Suppressor macrophage treated with lipopolysaccharide for 1 hour (primary cell): ENCODE measurements at regions not wholly inside any gene's neighbourhood (a gene's known extent, or its start where the extent isn't known, plus 50 kb on each side); places are given as distances from the start of the nearest gene placed in this dataset.

Source experiments
- DNase-seq, 3 donors: peaks; one replicate each; pipeline ENCODE4 v3.0.0-alpha.2; 2020 to 2022

DNA sequence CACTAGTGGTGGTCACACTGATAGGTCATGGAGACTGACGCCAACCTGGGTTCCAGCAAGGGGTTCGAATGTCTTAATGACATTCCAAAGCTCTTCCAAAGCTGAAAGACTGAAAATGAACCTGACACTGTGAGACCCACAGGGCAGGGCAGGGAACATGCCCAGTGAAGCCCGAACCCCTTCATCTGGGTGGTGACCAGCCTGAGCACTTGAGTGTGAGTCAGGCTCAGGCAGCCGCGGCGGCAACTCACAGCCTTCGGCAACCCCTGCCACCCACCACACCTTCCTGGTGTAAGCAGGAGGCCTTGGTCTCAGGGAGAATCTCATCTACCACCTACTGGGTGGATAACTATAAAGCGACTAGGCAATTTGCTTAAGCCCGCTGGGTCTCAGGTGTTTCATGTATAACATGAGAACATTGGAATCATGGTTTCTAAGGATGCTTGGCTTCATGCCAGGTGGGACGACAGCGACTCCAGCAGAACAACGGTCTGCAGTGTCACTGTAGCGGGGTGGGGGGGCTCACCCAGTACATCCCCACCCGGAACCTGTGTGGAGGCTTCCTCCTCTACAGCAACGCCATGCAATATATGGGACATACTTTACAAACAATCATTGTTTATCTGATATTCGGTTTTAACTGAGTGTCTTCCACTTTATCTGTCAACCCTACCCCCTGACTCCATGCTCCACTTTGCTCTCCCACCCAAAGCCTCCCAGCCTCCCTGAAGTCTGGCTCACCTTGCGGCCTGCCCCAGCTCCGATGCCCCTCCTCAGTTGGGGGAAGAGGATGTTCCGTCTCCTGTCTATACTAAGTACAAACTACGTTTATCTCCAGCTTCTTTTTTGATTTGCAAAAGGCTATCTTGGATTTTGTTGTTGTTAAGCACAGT, 125.0 kb upstream of the MEF2A start:
- no peak for DNase-seq

GRCh38 chr15:99441444-99441800, 124.4 kb upstream of the MEF2A start:
- no peak for DNase-seq

DNA sequence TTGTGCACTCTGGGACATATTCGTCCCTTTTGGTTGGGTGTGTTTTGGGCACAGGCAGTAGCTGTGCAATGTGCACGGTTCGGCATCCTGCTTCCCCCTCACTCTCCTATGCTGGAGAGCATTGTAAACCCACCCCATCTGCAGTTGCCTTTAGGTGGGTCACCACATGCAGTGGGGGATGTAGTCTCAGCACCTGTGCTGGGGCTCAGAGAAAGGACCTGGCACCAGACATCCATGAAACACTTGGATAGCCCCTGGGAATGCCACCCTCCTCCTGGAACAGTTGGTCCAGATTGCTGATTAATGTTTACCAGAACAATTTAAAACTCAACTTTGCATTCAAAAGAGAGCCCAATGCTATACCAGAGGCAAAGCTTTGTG, 123.9 kb upstream of the MEF2A start:
- DNase-seq, result no peak

DNA sequence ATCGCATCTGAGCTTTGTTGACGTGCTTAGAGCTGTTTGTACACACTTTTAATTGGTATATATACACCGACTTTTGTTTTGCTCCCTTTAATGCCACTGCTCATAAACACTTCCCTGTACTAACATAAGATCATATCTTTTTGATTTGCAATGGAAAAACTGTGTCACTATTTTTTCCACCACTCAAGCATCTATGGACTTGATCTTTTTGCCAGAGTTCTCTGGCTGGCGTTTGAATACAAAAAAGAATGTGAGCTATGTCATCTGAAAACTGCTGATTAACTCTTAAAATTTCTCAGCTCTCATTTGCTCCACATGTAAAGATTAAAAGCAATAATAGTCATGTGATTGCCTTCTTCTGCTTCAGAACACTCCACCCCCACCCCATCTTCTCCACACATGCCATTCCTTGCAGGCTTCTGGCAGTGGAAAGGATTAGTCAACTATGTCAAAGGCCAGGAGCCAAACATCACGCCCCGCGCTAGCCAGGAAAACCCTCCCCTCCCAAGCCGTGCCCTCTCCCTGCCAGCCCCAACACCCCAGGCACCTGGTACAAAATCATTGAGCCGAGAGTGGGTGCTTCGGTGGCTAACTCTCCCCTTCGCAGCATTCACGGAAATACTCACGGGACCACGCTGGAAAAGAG, 123.4 kb upstream of the MEF2A start:
- peak; percentile 41 to 60 (median 44) for DNase-seq

GRCh38 chr15:99443056-99443756, 122.6 kb upstream of the MEF2A start:
- DNase-seq, result no peak

GRCh38 chr15:99443768-99444446, 121.9 kb upstream of the MEF2A start:
- DNase-seq, result no peak

GRCh38 chr15:99445272-99445850, 120.4 kb upstream of the MEF2A start:
- no peak for DNase-seq

DNA sequence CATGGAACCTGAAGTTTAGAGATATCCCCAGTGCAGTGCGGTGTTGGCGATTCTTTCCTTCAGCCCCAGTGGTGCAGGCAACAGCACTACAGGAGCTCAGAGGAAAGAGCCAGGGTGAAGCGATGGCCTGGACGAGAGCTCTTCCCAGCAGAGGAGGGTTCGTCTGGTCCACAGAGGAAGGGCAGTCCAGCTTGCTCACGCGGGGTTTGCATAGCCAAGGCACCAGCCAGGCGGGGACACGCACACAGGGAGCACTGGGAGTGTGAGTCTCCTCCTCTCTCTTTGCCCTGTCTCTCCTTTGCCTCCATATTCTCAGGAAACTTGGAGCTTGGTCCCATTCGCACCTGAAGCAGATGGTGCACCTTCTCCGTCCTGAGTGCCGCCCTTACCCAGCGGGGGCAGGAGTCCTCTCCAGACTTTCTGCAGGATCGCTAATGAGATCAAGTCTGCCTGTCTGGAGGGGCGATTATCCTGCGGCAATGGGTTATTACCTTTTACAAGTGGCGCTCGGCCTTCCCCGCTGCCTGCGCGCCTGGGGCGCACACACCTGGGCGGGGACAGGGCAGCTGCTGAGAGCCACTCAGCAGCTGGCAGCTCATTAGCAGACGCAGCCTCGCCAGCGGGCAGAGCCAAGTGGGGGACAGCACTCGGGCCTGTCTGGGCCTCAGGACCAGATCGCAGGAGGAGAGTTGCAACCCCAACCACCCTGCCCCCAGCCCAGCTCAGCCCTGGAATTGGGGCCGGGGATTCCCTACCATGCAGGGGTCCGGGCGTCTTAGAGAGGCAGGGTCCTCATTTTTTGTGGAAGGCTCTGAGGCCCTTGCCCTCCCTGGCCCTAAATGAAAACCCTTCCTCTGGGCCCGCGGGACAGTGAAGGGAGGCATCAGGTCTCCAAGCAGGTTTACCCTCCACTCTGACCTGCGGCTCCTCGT, 119.0 kb upstream of the MEF2A start:
- DNase-seq, result no peak

GRCh38 chr15:99447497-99448371, 118.0 kb upstream of the MEF2A start:
- no peak for DNase-seq

DNA sequence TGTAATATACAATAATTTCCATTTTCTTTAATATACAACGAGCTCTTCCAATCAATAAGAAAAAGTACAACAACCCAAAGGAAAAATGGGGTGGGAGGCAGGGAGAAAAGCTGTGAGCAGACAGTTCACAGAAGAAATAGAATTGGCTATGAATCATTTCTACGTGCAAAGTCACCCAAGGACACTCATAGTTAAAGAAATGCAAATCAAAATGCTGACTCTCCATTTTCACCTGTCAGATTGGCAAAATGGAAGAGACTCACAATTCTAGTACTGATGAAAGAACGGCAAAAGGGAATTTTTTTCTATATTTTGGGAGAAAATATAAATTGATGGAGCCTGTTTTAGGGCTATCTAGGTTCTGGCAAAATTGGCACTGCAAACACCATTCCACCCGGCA, 116.3 kb upstream of the MEF2A start:
- no peak for DNase-seq

DNA sequence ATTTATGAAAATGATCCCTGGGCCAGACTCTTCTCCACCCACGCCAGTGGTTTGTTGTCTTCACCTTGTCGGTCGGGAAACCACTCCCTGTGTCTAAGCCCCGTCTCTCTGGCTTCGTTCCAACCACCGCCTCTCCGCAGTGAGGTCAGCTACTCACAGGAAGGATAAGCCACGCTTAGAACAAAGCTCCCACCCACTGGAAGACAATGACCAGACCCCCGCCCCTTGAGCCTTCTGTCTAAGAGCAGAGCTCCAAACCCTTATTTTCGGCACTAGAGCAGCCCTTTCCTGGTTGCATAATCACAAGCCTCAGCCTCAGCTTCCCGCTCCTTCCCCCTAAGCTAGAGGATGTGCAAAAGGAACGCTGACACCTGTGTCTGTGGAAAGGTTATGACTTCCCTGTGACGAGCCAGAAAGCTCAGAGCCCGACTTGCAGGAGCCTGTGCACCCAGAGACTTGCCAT, 114.9 kb upstream of the MEF2A start:
- DNase-seq, result peak; percentile 68 to 77 (median 69)

DNA sequence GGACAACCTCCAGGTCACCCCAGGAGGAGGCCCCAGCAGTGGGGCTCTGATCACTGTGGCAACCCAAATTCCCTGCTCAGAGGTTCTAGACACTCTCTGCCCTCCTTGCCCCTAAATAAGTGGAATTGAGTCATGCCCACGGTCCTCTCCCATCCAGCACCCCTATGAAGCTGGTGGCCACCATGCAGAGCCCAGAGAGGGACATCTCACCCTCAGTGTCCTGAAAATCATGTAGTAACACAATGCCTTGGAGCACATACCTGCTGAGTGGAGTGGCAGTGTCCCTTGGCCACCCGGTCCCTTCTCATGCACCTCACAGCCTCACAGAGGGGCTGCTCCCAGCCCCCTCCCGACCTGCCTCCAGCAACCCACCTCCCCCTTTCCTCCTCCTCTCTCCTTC, 114.3 kb upstream of the MEF2A start:
- DNase-seq, result no peak

DNA sequence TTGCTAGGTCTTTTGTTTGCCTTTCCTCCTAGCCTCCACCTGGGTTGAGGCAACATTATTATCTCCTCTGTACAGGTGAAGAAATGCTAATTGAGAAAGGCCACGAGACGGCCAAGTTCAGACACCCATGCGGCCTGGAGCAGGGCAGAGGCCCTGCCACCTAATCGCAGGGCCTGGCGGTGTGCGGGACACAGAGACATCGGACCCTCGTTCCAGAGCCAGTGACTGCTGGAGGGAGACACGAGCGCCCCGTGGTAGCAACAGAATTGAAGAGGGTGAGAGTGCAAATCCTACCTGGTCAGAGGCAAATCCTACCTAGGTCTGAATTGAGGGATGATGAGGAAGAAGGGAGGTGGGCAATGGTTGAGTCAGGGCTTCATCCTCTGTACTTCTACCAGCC, 113.8 kb upstream of the MEF2A start:
- DNase-seq, result no peak

- DNase-seq, result peak; percentile 81 to 90 (median 90)
These were observed 112.8 kb upstream of the MEF2A start for GRCh38 chr15:99452728-99453636.

DNA sequence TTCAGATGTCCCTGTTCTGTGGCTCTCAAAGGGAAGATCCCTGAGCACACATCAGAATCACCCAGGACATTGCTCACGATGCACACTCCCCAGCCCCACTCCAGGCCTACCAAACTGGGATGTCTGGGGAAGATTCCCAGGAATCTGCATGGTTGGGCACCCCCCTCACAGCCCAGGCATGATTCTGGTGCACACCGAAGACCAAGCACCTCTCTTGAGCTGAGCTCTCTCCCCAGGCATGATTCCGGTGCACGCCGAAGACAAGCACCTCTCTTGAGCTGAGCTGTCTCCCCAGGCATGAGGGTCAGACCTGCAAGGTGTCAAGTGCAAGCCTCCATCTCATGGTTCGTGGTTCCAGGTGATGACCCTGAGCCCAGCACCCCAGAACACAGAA, 112.2 kb upstream of the MEF2A start:
- DNase-seq, result no peak

GRCh38 chr15:99454107-99454809, 111.5 kb upstream of the MEF2A start:
- no peak for DNase-seq

GRCh38 chr15:99454941-99455788, 110.6 kb upstream of the MEF2A start:
- peak; percentile 97 to 99 (median 98) for DNase-seq

DNA sequence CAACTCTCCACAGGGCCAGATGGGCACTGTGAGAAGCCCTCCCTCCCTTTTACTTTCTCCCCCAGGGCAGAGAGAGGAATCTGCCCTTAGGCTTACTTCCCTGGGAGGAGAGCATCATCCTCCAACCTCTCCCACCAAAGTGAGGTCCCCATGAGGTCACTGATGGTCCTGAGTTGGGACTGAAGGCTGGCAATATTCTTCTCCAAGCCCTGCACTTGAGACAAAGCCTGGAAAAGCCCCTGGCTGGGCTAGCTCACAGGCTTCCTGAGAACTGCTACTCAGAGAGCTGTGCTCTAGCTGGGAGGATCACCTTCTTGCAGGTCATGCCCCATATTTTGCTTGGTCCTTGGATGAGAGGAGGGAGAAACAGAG, 110.0 kb upstream of the MEF2A start:
- peak in 2 of 3 donors; percentile 44 to 46 for DNase-seq
